PFSK-1 (cell line): ENCODE measurements at regions not wholly inside any gene's neighbourhood (a gene's known extent, or its start where the extent isn't known, plus 50 kb on each side); places are given as distances from the start of the nearest gene placed in this dataset.

Experiments
- FOXP2 ChIP-seq: optimal IDR thresholded peaks from 2 replicates; pipeline ENCODE3; 2011; ENCODE audit warnings: borderline replicate concordance, control low read depth, inconsistent platforms; ENCODE audit not compliant: insufficient read depth; ENCODE audit errors: extremely low read length, extremely low read depth
- POLR2AphosphoS5 ChIP-seq: IDR thresholded peaks from 2 replicates; pipeline ENCODE4 v1.6.1; 2012; ENCODE audit warnings: low read depth, mild to moderate bottlenecking, control low read depth, low read length, moderate library complexity
- REST ChIP-seq, 2 experiments: IDR thresholded peaks; 2 replicates each; pipeline versions ENCODE4 v1.6.1 to v1.8.0; 2011 to 2012; ENCODE audit warnings: low read depth in 2 of 2, low read length in 2 of 2, control low read depth in 1 of 2, inconsistent platforms in 1 of 2, mild to moderate bottlenecking in 1 of 2, moderate library complexity in 1 of 2; ENCODE audit not compliant: insufficient read depth in 1 of 2
- SIN3A ChIP-seq: IDR thresholded peaks from 2 replicates; pipeline ENCODE4 v1.6.1; 2012; ENCODE audit warnings: mild to moderate bottlenecking, low read length, moderate library complexity, borderline replicate concordance; ENCODE audit not compliant: insufficient read depth
- TAF1 ChIP-seq: IDR thresholded peaks from 2 replicates; pipeline ENCODE4 v1.6.1; 2012; ENCODE audit warnings: low read length, control low read depth, borderline replicate concordance; ENCODE audit not compliant: insufficient read depth

- TF ChIP-seq TAF1: no peak
These were observed 265.3 kb downstream of the MZT1 start for GRCh38 chr13:72462166-72462565.

GRCh38 chr13:72458701-72459100, 268.7 kb downstream of the MZT1 start:
- no peak for TF ChIP-seq POLR2AphosphoS5
- TF ChIP-seq REST (IDR thresholded peaks at IDR 0.05; ENCODE audit: insufficient read depth in 1 of 2, low read depth in 2 of 2, low read length in 2 of 2): no peak
- TF ChIP-seq SIN3A: no peak
- TF ChIP-seq TAF1: no peak
- TF ChIP-seq FOXP2: no peak

GRCh38 chr13:72457151-72457550, 270.3 kb downstream of the MZT1 start:
- TF ChIP-seq POLR2AphosphoS5: no peak
- no peak for TF ChIP-seq TAF1
- no peak for TF ChIP-seq FOXP2
- no peak for TF ChIP-seq REST (IDR thresholded peaks at IDR 0.05; ENCODE audit: insufficient read depth in 1 of 2, low read depth in 2 of 2, low read length in 2 of 2)

DNA sequence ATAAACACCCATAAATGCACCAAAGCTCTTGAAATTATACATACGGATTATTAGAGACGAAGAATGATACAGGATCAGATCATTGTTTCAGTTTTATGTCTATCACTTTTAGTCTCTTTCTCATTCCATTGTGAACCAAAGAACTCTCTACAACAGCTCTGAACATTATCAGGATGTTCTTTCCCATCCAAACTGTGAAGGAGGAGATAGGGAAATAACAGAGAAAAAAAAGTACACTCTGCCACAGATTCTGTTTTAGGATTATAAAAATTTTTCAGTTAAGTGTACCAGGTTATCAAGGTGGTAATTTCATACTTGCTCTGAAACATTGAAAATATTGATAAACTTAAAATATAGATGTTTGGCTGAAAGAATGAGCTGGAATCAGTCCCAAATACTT, 270.9 kb downstream of the MZT1 start:
- TF ChIP-seq FOXP2 (no peak), TAF1 (no peak), REST (IDR thresholded peaks at IDR 0.05; ENCODE audit: insufficient read depth in 1 of 2, low read depth in 2 of 2, low read length in 2 of 2) (no peak), SIN3A (no peak), POLR2AphosphoS5 (no peak)

- TF ChIP-seq REST (IDR thresholded peaks at IDR 0.05; ENCODE audit: insufficient read depth in 1 of 2, low read depth in 2 of 2, low read length in 2 of 2): no peak
- TF ChIP-seq FOXP2: no peak
These were observed 274.3 kb downstream of the MZT1 start for GRCh38 chr13:72453161-72453560.

- TF ChIP-seq TAF1 (no peak), POLR2AphosphoS5 (no peak), SIN3A (no peak)
These were observed 279.3 kb downstream of the MZT1 start for GRCh38 chr13:72448082-72448481.
